Caco-2 (cell line): ENCODE measurements at regions not wholly inside any gene's neighbourhood (a gene's known extent, or its start where the extent isn't known, plus 50 kb on each side); places are given as distances from the start of the nearest gene placed in this dataset.

ENCODE experiments used
- BruUV-seq: library from RNA; stranded (reverse); fragments of 400-500 nt; replicated peaks from 2 replicates; lab custom pipeline; 2021; lab: Mats Ljungman, UMichigan
- CTCF ChIA-PET: fragments of 300-600 bp; sonication (Branson Sonifier 250); formaldehyde crosslinking; loops from one replicate; lab custom pipeline; 2022; ENCODE audit warnings: antibody characterized with exemption; lab: Charles Lee
- POLR2A ChIA-PET: fragments of 300-600 bp; sonication (Branson Sonifier 250); formaldehyde crosslinking; loops from one replicate; lab custom pipeline; 2022; ENCODE audit warnings: antibody characterized with exemption; lab: Charles Lee
- DNase-seq, 2 experiments: peaks; one replicate each; pipeline versions ENCODE4 v3.0.0 to v3.0.0-alpha.2; 2020 to 2022
- H3K27me3 ChIP-seq: replicated peaks from 2 replicates; pipeline ENCODE4 v1.6.0; 2011; ENCODE audit warnings: low read length; ENCODE audit not compliant: control insufficient read depth, insufficient read depth
- H3K36me3 ChIP-seq: 2 replicates; pipeline ENCODE4 v1.5.1; 2011; ENCODE audit warnings: low read length; ENCODE audit not compliant: control insufficient read depth, insufficient read depth
- H3K4me1 ChIP-seq: fragments of 250-450 bp; sonication (Bioruptor Pico); 2 replicates; pipeline ENCODE4 v1.5.1; 2020; ENCODE audit warnings: mild to moderate bottlenecking
- H3K4me3 ChIP-seq: 2 replicates; pipeline ENCODE4 v1.5.1; 2011; ENCODE audit warnings: low read depth, mild to moderate bottlenecking, control low read depth, low read length
- H3K9me3 ChIP-seq: fragments of 250-450 bp; sonication (Bioruptor Pico); 2 replicates; pipeline ENCODE4 v1.5.1; 2020; ENCODE audit warnings: mild to moderate bottlenecking, moderate library complexity
- H3K27ac Mint-ChIP-seq: one replicate; pipeline ENCODE4 v1.8.0; 2022; ENCODE audit warnings: mixed read lengths; ENCODE audit not compliant: unreplicated experiment
- H3K27me3 Mint-ChIP-seq: one replicate; pipeline ENCODE4 v1.8.0; 2022; ENCODE audit warnings: mixed read lengths; ENCODE audit not compliant: insufficient read depth, unreplicated experiment
- H3K36me3 Mint-ChIP-seq: one replicate; pipeline ENCODE4 v1.8.0; 2022; ENCODE audit warnings: mild to moderate bottlenecking, mixed read lengths; ENCODE audit not compliant: insufficient read depth, unreplicated experiment
- H3K4me1 Mint-ChIP-seq: one replicate; pipeline ENCODE4 v1.8.0; 2022; ENCODE audit warnings: low read depth, mixed read lengths; ENCODE audit not compliant: unreplicated experiment
- H3K4me3 Mint-ChIP-seq: one replicate; pipeline ENCODE4 v1.8.0; 2022; ENCODE audit warnings: mild to moderate bottlenecking, moderate library complexity, mixed read lengths; ENCODE audit not compliant: unreplicated experiment
- H3K9me3 Mint-ChIP-seq: one replicate; pipeline ENCODE4 v1.8.0; 2022; ENCODE audit warnings: mixed read lengths; ENCODE audit not compliant: unreplicated experiment
- CTCF ChIP-seq, 2 experiments: fragments of 200-600 bp in 1 of 2; IDR thresholded peaks; 1 replicate in 1 of 2; 2 replicates in 1 of 2; pipeline versions ENCODE4 v1.5.1 to v1.8.0; 2011 to 2022; ENCODE audit warnings: antibody characterized with exemption in 1 of 2, control low read depth in 1 of 2, inconsistent platforms in 1 of 2, low read depth in 1 of 2, low read length in 1 of 2, mild to moderate bottlenecking in 1 of 2, moderate library complexity in 1 of 2; ENCODE audit not compliant: insufficient read depth in 1 of 2, severe bottlenecking in 1 of 2, unreplicated experiment in 1 of 2
- intact Hi-C: fragments of 100-400 bp; cut with micrococcal nuclease; formaldehyde crosslinking; loops from one replicate; pipeline ENCODE4 v1.10.0; 2022; ENCODE audit not compliant: unreplicated experiment

GRCh38 chr5:152523964-152524363 lies 118.9 kb upstream of the NMUR2 start:
- no peak for TF ChIP-seq CTCF (IDR thresholded peaks at IDR 0.05; ENCODE audit: insufficient read depth in 1 of 2, low read depth in 1 of 2, low read length in 1 of 2, severe bottlenecking in 1 of 2, unreplicated experiment in 1 of 2)
- ChIA-PET POLR2A (no interaction called here), CTCF (no interaction called here)
- intact Hi-C loops: no loop called here
- Mint-ChIP-seq H3K9me3 (no peaks in the 10 kb centered on the region), H3K4me1 (no peaks in the 10 kb centered on the region), H3K27ac (no peak overlapping the region), H3K4me3 (no peak overlapping the region), H3K36me3 (no peaks in the 10 kb centered on the region), H3K27me3 (peaks cover 29% of the 10 kb centered on the region)
- no peaks in the 10 kb centered on the region for H3K4me1 ChIP-seq
- no peaks in the 10 kb centered on the region; the same call in 1 of the 2 replicates for H3K27me3 ChIP-seq
- no peaks in the 10 kb centered on the region for H3K36me3 ChIP-seq
- H3K9me3 ChIP-seq: no peaks in the 10 kb centered on the region
- DNase-seq: no peak
- H3K4me3 ChIP-seq: no peak overlapping the region
- no TSS peak for BruUV-seq

GRCh38 chr5:152527358-152528052 lies 122.4 kb upstream of the NMUR2 start:
- no peak for DNase-seq
- POLR2A ChIA-PET: no interaction called here
- peaks cover 28% of the 10 kb centered on the region for H3K27me3 Mint-ChIP-seq
- no peak overlapping the region for H3K4me3 Mint-ChIP-seq
- Histone ChIP-seq H3K36me3 (no peaks in the 10 kb centered on the region), H3K4me1 (no peaks in the 10 kb centered on the region), H3K27me3 (no peaks in the 10 kb centered on the region; the same call in 1 of the 2 replicates), H3K4me3 (no peak overlapping the region), H3K9me3 (no peaks in the 10 kb centered on the region)
- CTCF ChIA-PET: no interaction called here
- H3K9me3 Mint-ChIP-seq: no peaks in the 10 kb centered on the region
- intact Hi-C loops: no loop called here
- H3K4me1 Mint-ChIP-seq: no peaks in the 10 kb centered on the region
- H3K36me3 Mint-ChIP-seq: no peaks in the 10 kb centered on the region
- no TSS peak for BruUV-seq
- TF ChIP-seq CTCF (IDR thresholded peaks at IDR 0.05; ENCODE audit: insufficient read depth in 1 of 2, low read depth in 1 of 2, low read length in 1 of 2, severe bottlenecking in 1 of 2, unreplicated experiment in 1 of 2): no peak
- H3K27ac Mint-ChIP-seq: no peak overlapping the region

GRCh38 chr5:152529440-152529839 lies 124.4 kb upstream of the NMUR2 start:
- H3K4me1 Mint-ChIP-seq: no peaks in the 10 kb centered on the region
- no peak for DNase-seq
- no peak overlapping the region for H3K4me3 ChIP-seq
- H3K36me3 Mint-ChIP-seq: no peaks in the 10 kb centered on the region
- intact Hi-C loops: no loop called here
- no peak overlapping the region for H3K27ac Mint-ChIP-seq
- H3K27me3 Mint-ChIP-seq: peaks cover 26% of the 10 kb centered on the region
- H3K4me1 ChIP-seq: no peaks in the 10 kb centered on the region
- CTCF ChIA-PET: no interaction called here
- no peak for TF ChIP-seq CTCF (IDR thresholded peaks at IDR 0.05; ENCODE audit: insufficient read depth in 1 of 2, low read depth in 1 of 2, low read length in 1 of 2, severe bottlenecking in 1 of 2, unreplicated experiment in 1 of 2)
- H3K9me3 Mint-ChIP-seq: no peaks in the 10 kb centered on the region
- BruUV-seq: no TSS peak
- H3K4me3 Mint-ChIP-seq: no peak overlapping the region
- no peaks in the 10 kb centered on the region for H3K27me3 ChIP-seq
- no peaks in the 10 kb centered on the region for H3K36me3 ChIP-seq
- POLR2A ChIA-PET: no interaction called here
- H3K9me3 ChIP-seq: no peaks in the 10 kb centered on the region
